Neural cell (in vitro differentiated cells): ENCODE measurements at regions not wholly inside any gene's neighbourhood (a gene's known extent, or its start where the extent isn't known, plus 50 kb on each side); places are given as distances from the start of the nearest gene placed in this dataset.

Experiments used
- H2AFZ ChIP-seq: fragments of 200-600, 300-800 bp; sonication (generic), shearing (Covaris generic); 2 replicates; pipeline ENCODE4 v1.6.0; 2014; ENCODE audit warnings: low read depth, mild to moderate bottlenecking, antibody characterized with exemption, low read length, moderate library complexity
- H3F3A ChIP-seq: fragments of 200-600 bp; shearing (Covaris generic); 2 replicates; pipeline ENCODE4 v1.6.1; 2016; ENCODE audit warnings: mild to moderate bottlenecking, moderate library complexity, mixed read lengths, antibody characterized with exemption, low read length; ENCODE audit not compliant: insufficient read depth, poor library complexity, severe bottlenecking
- H3K27ac ChIP-seq: fragments of 200-600, 300-800 bp; sonication (generic), shearing (Covaris generic); 2 replicates; pipeline ENCODE4 v1.5.1; 2014; ENCODE audit warnings: mild to moderate bottlenecking, low read length, moderate library complexity
- H3K27me3 ChIP-seq: fragments of 300-800, 200-600 bp; sonication (generic), shearing (Covaris generic); 2 replicates; pipeline ENCODE4 v1.6.0; 2014; ENCODE audit warnings: mild to moderate bottlenecking, low read depth, low read length, moderate library complexity; ENCODE audit not compliant: insufficient read depth
- H3K36me3 ChIP-seq: fragments of 300-800, 200-600 bp; sonication (generic), shearing (Covaris generic); 2 replicates; pipeline ENCODE4 v1.5.1; 2014; ENCODE audit warnings: mild to moderate bottlenecking, antibody characterized with exemption, low read length, moderate library complexity; ENCODE audit not compliant: insufficient read depth
- H3K4me2 ChIP-seq: fragments of 300-800, 200-600 bp; sonication (generic), shearing (Covaris generic); 2 replicates; pipeline ENCODE4 v1.6.0; 2014; ENCODE audit warnings: mild to moderate bottlenecking, low read length
- H3K4me3 ChIP-seq: fragments of 300-800, 200-600 bp; sonication (generic), shearing (Covaris generic); 2 replicates; pipeline ENCODE4 v1.5.1; 2014; ENCODE audit warnings: mild to moderate bottlenecking, low read length, moderate library complexity
- H3K79me2 ChIP-seq: fragments of 200-600 bp; shearing (Covaris generic); replicated peaks from 2 replicates; pipeline ENCODE4 v1.6.0; 2014; ENCODE audit warnings: mild to moderate bottlenecking, low read length, moderate library complexity; ENCODE audit not compliant: insufficient read depth
- H3K9ac ChIP-seq: fragments of 300-800, 200-600 bp; sonication (generic), shearing (Covaris generic); 2 replicates; pipeline ENCODE4 v1.6.1; 2016; ENCODE audit warnings: mild to moderate bottlenecking, low read length, mixed read lengths
- H3K9me2 ChIP-seq: fragments of 200-600 bp; shearing (Covaris generic); 2 replicates; pipeline ENCODE4 v1.6.1; 2016; ENCODE audit warnings: mild to moderate bottlenecking, low read length, mixed read lengths; ENCODE audit not compliant: insufficient read depth
- H3K9me3 ChIP-seq: fragments of 200-600, 300-800 bp; sonication (generic), shearing (Covaris generic); 2 replicates; pipeline ENCODE4 v1.6.1; 2016; ENCODE audit warnings: mild to moderate bottlenecking, mixed run types, low read length, moderate library complexity, mixed read lengths
- H4K20me1 ChIP-seq: fragments of 200-600 bp; shearing (Covaris generic); 2 replicates; pipeline ENCODE4 v1.6.1; 2016; ENCODE audit warnings: mild to moderate bottlenecking, mixed run types; ENCODE audit not compliant: insufficient read depth
- CTCF ChIP-seq: fragments of 450-650 bp; IDR thresholded peaks from 2 replicates; pipeline ENCODE4 v1.5.1; 2014; ENCODE audit warnings: antibody characterized with exemption, mild to moderate bottlenecking, moderate library complexity; ENCODE audit not compliant: poor library complexity, severe bottlenecking
- EP300 ChIP-seq: fragments of 450-650 bp; conservative IDR thresholded peaks from 2 replicates; pipeline ENCODE4 v1.6.1; 2014; ENCODE audit warnings: antibody characterized with exemption, mild to moderate bottlenecking, moderate library complexity; ENCODE audit not compliant: poor library complexity, severe bottlenecking
- EZH2 ChIP-seq: fragments of 200-600, 300-800 bp; shearing (Covaris generic), sonication (generic); IDR thresholded peaks from 2 replicates; pipeline ENCODE4 v1.6.1; 2014; ENCODE audit warnings: antibody characterized with exemption, low read length, borderline replicate concordance, mild to moderate bottlenecking; ENCODE audit not compliant: insufficient read depth, poor library complexity, severe bottlenecking
- MXI1 ChIP-seq: fragments of 450-650 bp; conservative IDR thresholded peaks from 2 replicates; pipeline ENCODE4 v1.6.1; 2014; ENCODE audit warnings: antibody characterized with exemption, mild to moderate bottlenecking; ENCODE audit not compliant: poor library complexity, severe bottlenecking
- POLR2AphosphoS5 ChIP-seq: IDR thresholded peaks from 2 replicates; pipeline ENCODE4 v1.6.1; 2012
- RAD21 ChIP-seq: fragments of 450-650 bp; conservative IDR thresholded peaks from 2 replicates; pipeline ENCODE4 v1.6.1; 2014; ENCODE audit warnings: antibody characterized with exemption, mild to moderate bottlenecking, moderate library complexity
- REST ChIP-seq: IDR thresholded peaks from 2 replicates; pipeline ENCODE4 v1.6.1; 2012; ENCODE audit warnings: borderline replicate concordance
- SMC3 ChIP-seq: fragments of 450-650 bp; conservative IDR thresholded peaks from 2 replicates; pipeline ENCODE4 v1.6.1; 2014; ENCODE audit warnings: antibody characterized with exemption, mild to moderate bottlenecking, moderate library complexity; ENCODE audit not compliant: poor library complexity
- TAF1 ChIP-seq: IDR thresholded peaks from 2 replicates; pipeline ENCODE4 v1.6.1; 2012; ENCODE audit warnings: low read depth

GRCh38 chr11:111011275-111011594 is 234.3 kb upstream of the POU2AF2 start:
- Histone ChIP-seq H3K79me2 (no peaks in the 10 kb centered on the region), H3K27me3 (no peaks in the 10 kb centered on the region), H3K4me3 (no peak overlapping the region), H3K27ac (no peak overlapping the region), H3K36me3 (no peaks in the 10 kb centered on the region), H3K4me2 (no peak overlapping the region), H3K9ac (no peak overlapping the region), H4K20me1 (no peaks in the 10 kb centered on the region), H2AFZ (no peak overlapping the region), H3F3A (no peaks in the 10 kb centered on the region), H3K9me3 (no peaks in the 10 kb centered on the region), H3K9me2 (no peaks in the 10 kb centered on the region)
- TF ChIP-seq MXI1 (no peak), EP300 (no peak), CTCF (no peak), SMC3 (no peak), RAD21 (no peak), EZH2 (no peak), REST (no peak)

- Histone ChIP-seq H3K4me2 (no peak overlapping the region), H4K20me1 (no peaks in the 10 kb centered on the region), H3K9me2 (no peaks in the 10 kb centered on the region), H2AFZ (no peak overlapping the region), H3K79me2 (no peaks in the 10 kb centered on the region), H3K36me3 (no peaks in the 10 kb centered on the region), H3K4me3 (no peak overlapping the region), H3K9ac (no peak overlapping the region), H3F3A (no peaks in the 10 kb centered on the region), H3K27me3 (no peaks in the 10 kb centered on the region), H3K9me3 (no peaks in the 10 kb centered on the region), H3K27ac (no peak overlapping the region)
- TF ChIP-seq TAF1 (no peak), POLR2AphosphoS5 (no peak), SMC3 (no peak), RAD21 (no peak), EP300 (no peak)
Measured at GRCh38 chr11:111010391-111011274, 234.9 kb upstream of the POU2AF2 start.
